ENCODE measurements at regions not wholly inside any gene's neighbourhood (a gene's known extent, or its start where the extent isn't known, plus 50 kb on each side); places are given as distances from the start of the nearest gene placed in this dataset.

DNA sequence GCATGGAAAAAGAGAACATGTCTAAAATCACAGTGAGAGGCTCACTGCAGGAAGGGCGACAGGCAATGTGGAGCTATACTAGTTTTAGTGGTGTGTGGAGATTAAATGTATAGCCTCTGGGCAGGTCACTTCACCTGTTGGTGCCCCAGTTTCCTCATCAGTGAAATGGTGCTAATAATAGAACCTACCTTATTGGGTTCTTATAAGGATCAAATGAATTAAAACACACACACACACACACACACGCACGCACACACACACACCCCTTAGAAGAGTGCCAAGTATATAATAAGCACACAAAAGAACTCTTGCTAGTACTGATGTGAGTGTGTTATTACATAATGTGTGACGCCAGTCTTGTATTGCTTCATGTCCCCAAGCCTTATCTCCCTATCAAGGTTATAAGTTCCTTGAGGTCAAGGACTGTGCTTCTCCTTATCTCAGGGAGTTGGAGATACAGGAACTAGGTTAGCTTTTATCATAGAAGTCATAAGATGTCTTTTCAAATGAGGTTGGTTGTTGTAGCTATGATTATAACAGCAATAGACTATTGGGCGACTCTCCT is 98.0 kb upstream of the CXCR4 start:
- no peak for DNase-seq (ENCODE audit: low read depth, low spot score)
- no peak overlapping the region for H3K4me3 ChIP-seq (ENCODE audit: low read depth, low read length)
- POLR2A ChIA-PET: no interaction called here
- TF ChIP-seq, protein P1, sequence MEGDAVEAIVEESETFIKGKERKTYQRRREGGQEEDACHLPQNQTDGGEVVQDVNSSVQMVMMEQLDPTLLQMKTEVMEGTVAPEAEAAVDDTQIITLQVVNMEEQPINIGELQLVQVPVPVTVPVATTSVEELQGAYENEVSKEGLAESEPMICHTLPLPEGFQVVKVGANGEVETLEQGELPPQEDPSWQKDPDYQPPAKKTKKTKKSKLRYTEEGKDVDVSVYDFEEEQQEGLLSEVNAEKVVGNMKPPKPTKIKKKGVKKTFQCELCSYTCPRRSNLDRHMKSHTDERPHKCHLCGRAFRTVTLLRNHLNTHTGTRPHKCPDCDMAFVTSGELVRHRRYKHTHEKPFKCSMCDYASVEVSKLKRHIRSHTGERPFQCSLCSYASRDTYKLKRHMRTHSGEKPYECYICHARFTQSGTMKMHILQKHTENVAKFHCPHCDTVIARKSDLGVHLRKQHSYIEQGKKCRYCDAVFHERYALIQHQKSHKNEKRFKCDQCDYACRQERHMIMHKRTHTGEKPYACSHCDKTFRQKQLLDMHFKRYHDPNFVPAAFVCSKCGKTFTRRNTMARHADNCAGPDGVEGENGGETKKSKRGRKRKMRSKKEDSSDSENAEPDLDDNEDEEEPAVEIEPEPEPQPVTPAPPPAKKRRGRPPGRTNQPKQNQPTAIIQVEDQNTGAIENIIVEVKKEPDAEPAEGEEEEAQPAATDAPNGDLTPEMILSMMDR (IDR thresholded peaks at IDR 0.05; ENCODE audit: insufficient read depth, low read length, missing control alignments): no peak
- CTCF ChIA-PET: no interaction called here

DNA sequence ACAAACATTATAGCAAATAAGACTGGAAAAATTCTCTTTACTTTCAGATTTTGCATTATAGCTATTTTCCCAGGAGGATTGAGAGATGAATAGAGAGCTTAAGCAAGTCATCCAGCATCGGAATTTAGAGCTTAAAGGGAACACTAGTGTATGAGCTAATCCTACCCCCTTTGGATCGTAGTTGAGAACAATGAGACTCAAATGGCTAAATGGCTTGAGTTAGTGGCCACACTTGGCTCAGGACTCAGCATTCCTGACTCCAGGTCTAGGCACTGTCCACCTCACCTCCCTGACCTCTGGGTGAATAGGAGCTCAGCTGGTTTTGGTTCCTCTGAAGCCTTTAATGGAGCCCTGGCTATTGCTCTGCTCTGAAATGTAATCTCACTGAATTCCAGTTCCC is 97.5 kb upstream of the CXCR4 start:
- CTCF ChIA-PET: no interaction called here
- POLR2A ChIA-PET: no interaction called here

DNA sequence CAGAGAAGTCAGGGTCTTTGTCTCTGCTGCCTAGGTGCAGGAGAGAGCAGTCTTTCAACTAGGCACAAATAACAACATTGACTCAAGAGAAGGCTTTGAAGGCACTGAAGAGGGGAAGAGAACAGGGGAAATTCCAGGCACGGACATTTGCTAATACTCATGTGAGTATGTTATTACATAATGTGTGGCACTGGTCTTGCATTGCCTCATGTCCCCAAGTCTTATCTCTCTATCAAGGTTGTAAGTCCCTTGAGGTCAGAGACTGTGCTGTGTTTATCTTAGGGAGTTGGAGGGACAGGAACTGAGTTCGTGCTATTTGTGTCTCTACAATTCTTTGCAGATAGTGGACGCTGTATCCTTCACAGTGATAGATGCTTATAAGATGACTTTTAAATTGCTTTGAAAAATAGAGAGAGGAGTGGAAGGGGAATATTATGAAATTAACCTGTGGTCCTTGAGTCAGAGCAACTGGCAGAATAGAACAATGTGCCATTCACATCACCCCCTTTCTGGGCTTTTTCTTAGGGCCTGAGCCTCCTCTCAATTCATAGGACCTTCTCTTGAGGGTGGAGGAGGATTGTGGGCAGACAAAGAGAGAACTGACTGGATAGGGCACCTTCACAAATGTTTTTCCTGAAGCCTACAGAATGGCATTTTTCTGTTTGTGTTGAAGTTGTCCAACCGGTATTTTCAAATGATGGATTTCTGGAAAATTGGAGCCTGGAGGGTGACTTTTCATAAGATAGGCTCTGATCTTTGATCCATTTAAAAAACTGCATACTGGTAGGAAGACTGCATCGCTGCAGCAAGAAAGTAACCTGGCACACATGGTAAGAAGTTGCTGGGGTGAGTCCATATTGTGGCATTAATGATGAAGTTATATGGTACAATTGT is 96.6 kb upstream of the CXCR4 start:
- ChIA-PET CTCF (no interaction called here), POLR2A (no interaction called here)
- DNase-seq (ENCODE audit: low read depth, low spot score): no peak
- H3K4me3 ChIP-seq (ENCODE audit: low read depth, low read length): no peak overlapping the region
- TF ChIP-seq, protein P1 (IDR thresholded peaks at IDR 0.05; ENCODE audit: insufficient read depth, low read length, missing control alignments): no peak

More for the DNA sequence above, 97.5 kb upstream of the CXCR4 start:
- H3K4me3 ChIP-seq (ENCODE audit: low read depth, low read length): no peak overlapping the region
- TF ChIP-seq, protein P1 (IDR thresholded peaks at IDR 0.05; ENCODE audit: insufficient read depth, low read length, missing control alignments): no peak
- no peak for DNase-seq (ENCODE audit: low read depth, low spot score)

DNA sequence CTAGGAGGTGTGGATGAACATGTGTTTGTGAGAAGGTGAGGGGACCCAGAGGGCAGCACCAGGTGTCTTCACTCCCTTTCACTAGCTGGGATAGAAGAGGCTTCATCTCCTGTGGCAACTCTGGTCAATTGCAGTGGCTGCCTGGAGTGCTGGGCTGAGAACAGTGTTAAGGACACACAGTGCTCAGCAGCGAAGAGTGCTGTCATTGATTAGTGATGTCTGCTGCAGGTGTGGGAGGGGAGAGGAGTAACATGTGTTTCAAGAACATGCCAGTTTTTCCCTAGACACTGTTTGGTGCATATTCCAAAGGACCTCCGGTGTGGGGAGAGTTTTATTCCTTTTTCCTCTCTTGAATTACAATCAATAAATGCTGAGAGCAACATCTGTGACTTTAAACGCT is 95.9 kb upstream of the CXCR4 start:
- CTCF ChIA-PET: no interaction called here
- TF ChIP-seq, protein P1 (IDR thresholded peaks at IDR 0.05; ENCODE audit: insufficient read depth, low read length, missing control alignments): no peak
- no peak overlapping the region for H3K4me3 ChIP-seq (ENCODE audit: low read depth, low read length)
- DNase-seq (ENCODE audit: low read depth, low spot score): no peak
- POLR2A ChIA-PET: no interaction called here

DNA sequence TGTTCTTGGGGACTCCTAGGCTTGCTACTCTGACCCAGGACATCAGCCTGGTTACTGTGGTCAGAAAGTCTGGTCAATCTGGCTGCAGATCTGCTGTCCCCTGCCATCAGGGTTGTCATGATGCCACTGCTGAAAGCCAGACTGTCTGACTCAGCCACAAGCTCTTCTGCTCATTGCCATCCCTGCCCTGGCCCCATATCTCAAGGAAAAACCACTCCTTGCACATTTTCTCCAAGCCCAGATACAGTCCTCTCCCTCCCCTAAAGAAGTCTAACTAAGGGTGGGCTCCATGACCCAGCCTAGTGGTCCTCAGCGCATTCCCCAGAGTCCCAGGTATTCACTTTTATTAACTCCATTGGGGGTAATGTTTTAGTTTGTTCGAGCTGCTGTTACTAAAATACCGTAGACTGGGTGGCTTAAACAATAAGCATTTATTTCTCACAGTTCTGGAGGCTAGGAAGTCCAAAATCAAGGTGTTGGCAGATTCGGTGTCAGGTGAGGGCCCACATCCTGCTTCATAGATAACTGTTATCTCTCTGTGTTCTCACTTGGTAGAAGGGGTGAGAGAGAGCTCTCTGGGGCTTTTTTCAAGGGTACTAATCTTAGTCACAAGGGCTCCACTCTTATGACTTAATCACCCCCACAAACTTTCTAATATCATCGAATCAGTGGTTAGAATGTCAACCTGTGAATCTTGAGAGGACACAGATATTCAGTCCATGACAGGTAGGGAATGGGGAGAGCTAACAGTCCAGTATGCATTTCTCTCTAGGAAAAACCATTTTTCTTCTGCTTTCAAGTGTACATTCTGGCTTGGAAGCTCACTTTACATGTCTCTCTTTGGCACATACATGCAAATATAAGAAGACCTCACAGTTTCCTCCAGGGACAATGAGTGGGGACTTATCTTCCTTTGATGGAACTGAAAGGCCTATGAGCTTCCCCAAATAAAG is 94.8 kb upstream of the CXCR4 start:
- ChIA-PET POLR2A (no interaction called here), CTCF (no interaction called here)
- no peak overlapping the region for H3K4me3 ChIP-seq (ENCODE audit: low read depth, low read length)
- no peak for DNase-seq (ENCODE audit: low read depth, low spot score)
- TF ChIP-seq, protein P1 (IDR thresholded peaks at IDR 0.05; ENCODE audit: insufficient read depth, low read length, missing control alignments): no peak

DNA sequence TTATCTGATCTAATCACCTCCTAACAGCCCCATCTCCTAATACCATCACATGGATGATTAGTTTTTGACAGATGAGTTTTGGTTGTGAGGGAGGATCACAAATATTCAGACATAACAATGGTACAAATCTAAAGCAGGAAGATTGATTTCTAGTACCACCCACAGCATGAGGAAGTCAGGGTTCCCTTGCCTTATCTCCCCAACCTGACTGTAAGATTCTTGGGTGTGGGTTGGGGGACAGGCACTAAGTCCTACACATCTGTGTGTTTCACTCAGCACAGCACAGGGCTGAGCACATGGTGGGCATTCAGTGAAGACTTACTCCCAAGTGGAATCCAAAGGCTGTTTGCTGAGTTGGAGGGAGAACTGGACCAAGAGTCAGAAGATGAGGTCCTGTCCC is 93.8 kb upstream of the CXCR4 start:
- CTCF ChIA-PET: no interaction called here
- POLR2A ChIA-PET: no interaction called here
- H3K4me3 ChIP-seq (ENCODE audit: low read depth, low read length): no peak overlapping the region
- TF ChIP-seq, protein P1 (IDR thresholded peaks at IDR 0.05; ENCODE audit: insufficient read depth, low read length, missing control alignments): no peak
- no peak for DNase-seq (ENCODE audit: low read depth, low spot score)
